ENCODE measurements at regions not wholly inside any gene's neighbourhood (a gene's known extent, or its start where the extent isn't known, plus 50 kb on each side); places are given as distances from the start of the nearest gene placed in this dataset.

DNA sequence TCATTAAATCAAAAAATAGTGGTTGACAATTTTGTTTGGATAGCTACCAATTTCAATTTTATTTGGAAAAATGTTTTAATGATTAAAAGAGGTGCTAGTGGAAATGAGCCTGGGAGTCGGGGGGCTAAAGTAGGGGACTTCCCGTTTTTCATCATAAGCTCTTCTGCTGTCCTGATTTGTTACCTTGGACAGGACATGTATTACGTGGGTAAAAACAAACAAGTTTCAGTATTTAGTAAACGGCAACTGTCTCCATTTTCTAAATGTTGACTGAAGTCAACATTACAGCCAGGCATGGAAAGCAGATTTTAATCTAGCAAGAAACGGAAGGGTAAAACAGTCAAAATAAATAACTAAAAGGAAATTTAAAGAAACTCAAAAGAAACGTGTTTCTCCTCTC lies 212.3 kb upstream of the GRAMD2B start:
- no peak for TF ChIP-seq POLR2AphosphoS5 (IDR thresholded peaks at IDR 0.05)
- TF ChIP-seq, protein P1, sequence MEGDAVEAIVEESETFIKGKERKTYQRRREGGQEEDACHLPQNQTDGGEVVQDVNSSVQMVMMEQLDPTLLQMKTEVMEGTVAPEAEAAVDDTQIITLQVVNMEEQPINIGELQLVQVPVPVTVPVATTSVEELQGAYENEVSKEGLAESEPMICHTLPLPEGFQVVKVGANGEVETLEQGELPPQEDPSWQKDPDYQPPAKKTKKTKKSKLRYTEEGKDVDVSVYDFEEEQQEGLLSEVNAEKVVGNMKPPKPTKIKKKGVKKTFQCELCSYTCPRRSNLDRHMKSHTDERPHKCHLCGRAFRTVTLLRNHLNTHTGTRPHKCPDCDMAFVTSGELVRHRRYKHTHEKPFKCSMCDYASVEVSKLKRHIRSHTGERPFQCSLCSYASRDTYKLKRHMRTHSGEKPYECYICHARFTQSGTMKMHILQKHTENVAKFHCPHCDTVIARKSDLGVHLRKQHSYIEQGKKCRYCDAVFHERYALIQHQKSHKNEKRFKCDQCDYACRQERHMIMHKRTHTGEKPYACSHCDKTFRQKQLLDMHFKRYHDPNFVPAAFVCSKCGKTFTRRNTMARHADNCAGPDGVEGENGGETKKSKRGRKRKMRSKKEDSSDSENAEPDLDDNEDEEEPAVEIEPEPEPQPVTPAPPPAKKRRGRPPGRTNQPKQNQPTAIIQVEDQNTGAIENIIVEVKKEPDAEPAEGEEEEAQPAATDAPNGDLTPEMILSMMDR (IDR thresholded peaks at IDR 0.05), result no peak
- no peak for TF ChIP-seq POLR2A (IDR thresholded peaks at IDR 0.05)
